Lung (tissue), 11 donors: ENCODE measurements at regions not wholly inside any gene's neighbourhood (a gene's known extent, or its start where the extent isn't known, plus 50 kb on each side); places are given as distances from the start of the nearest gene placed in this dataset.
"Not testable (repeated sequence)": the region's sequence is repeated elsewhere in the genome, so short reads cannot be mapped to it uniquely, and the experiment has no call there.

ENCODE experiments used
- ATAC-seq: fragments of 200-7000 bp; cut with Tn5 transposase; one replicate; pipeline ENCODE4 v1.9.1; 2020; ENCODE audit warnings: moderate number of reproducible peaks; ENCODE audit not compliant: insufficient read depth, low FRiP score
- DNase-seq, 3 donors: peaks; one replicate each; pipeline ENCODE4 v3.0.0-alpha.2; 2013 to 2017
- H3K27ac ChIP-seq, 2 donors: one replicate each; pipeline ENCODE4 v1.5.1; 2013; ENCODE audit warnings: mild to moderate bottlenecking in 2 of 2, moderate library complexity in 2 of 2, control low read depth in 1 of 2, inconsistent platforms in 1 of 2, low read depth in 1 of 2, low read length in 1 of 2
- H3K27me3 ChIP-seq, 3 donors: one replicate each; pipeline ENCODE4 v1.5.1; 2013; ENCODE audit warnings: low read length in 2 of 3; ENCODE audit not compliant: control insufficient read depth in 3 of 3, insufficient read depth in 3 of 3
- H3K36me3 ChIP-seq, 4 donors: one replicate each; pipeline ENCODE4 v1.5.1; 2013; ENCODE audit warnings: low read length in 4 of 4, mild to moderate bottlenecking in 1 of 4, moderate library complexity in 1 of 4; ENCODE audit not compliant: control insufficient read depth in 4 of 4, insufficient read depth in 4 of 4
- H3K4me1 ChIP-seq, 5 donors: one replicate each; pipeline ENCODE4 v1.5.1; 2013; ENCODE audit warnings: low read length in 5 of 5, mild to moderate bottlenecking in 2 of 5, moderate library complexity in 1 of 5; ENCODE audit not compliant: control insufficient read depth in 5 of 5, insufficient read depth in 5 of 5
- H3K4me3 ChIP-seq: one replicate; pipeline ENCODE4 v1.5.1; 2013; ENCODE audit warnings: mild to moderate bottlenecking, control low read depth, moderate library complexity
- H3K9ac ChIP-seq, 2 donors: one replicate each; pipeline ENCODE4 v1.5.1; 2013; ENCODE audit warnings: low read length in 2 of 2, control low read depth in 1 of 2; ENCODE audit not compliant: insufficient read depth in 1 of 2
- H3K9me3 ChIP-seq, 4 donors: one replicate each; pipeline ENCODE4 v1.5.1; 2013; ENCODE audit warnings: low read length in 3 of 4, mild to moderate bottlenecking in 1 of 4, moderate library complexity in 1 of 4; ENCODE audit not compliant: control insufficient read depth in 4 of 4, insufficient read depth in 3 of 4
- CTCF ChIP-seq: IDR thresholded peaks from 2 replicates; pipeline ENCODE4 v1.5.1; 2012; ENCODE audit warnings: mild to moderate bottlenecking; ENCODE audit errors: control extremely low read depth, extremely low read depth
- WGBS, 2 donors: extraction: QIAGEN DNeasy Blood & Tissue Kit; methylation state at CpG; one replicate each; pipeline ENCODE4 v1.1.7; 2013; 5-methylcytosine and 5-hydroxymethylcytosine counted together
- donor health status: control.
- donor health status: control.
- donor health status: Bipolar disorder and iron deficiency.
- donor health status: healthy.
- donor health status: DM: yes; HTN: yes; CAD: no.

- Histone ChIP-seq H3K9ac (no peak overlapping the region), H3K4me1 (no peaks in the 10 kb centered on the region), H3K4me3 (no peak overlapping the region), H3K36me3 (no peaks in the 10 kb centered on the region), H3K27ac (no peak overlapping the region), H3K27me3 (no peaks in the 10 kb centered on the region), H3K9me3 (peaks cover 0 to 5% (median 0%) of the 10 kb centered on the region in 4 donors)
- TF ChIP-seq CTCF: no peak
- WGBS, 2 donors: 90 to 96% methylated on average over 3 of the region's 3 CpGs
- DNase-seq: no peak
- ATAC-seq: no peak
These were observed 76.8 kb downstream of the GCNT4 start for GRCh38 chr5:74975582-74975981.

GRCh38 chr5:74974451-74975091 is 77.8 kb downstream of the GCNT4 start:
- H3K4me1 ChIP-seq: no peaks in the 10 kb centered on the region
- H3K27me3 ChIP-seq: no peaks in the 10 kb centered on the region
- peaks cover 0 to 5% (median 0%) of the 10 kb centered on the region in 4 donors for H3K9me3 ChIP-seq
- no peak overlapping the region for H3K4me3 ChIP-seq
- TF ChIP-seq CTCF: no peak
- H3K9ac ChIP-seq: no peak overlapping the region
- 44 to 52% methylated on average over 4 of the region's 4 CpGs for WGBS, 2 donors
- ATAC-seq (no peak), DNase-seq (no peak)
- H3K36me3 ChIP-seq: no peaks in the 10 kb centered on the region
- no peak overlapping the region for H3K27ac ChIP-seq

GRCh38 chr5:74973694-74974093 is 78.7 kb downstream of the GCNT4 start:
- peaks cover 0 to 5% (median 0%) of the 10 kb centered on the region in 4 donors for H3K9me3 ChIP-seq
- no peak for TF ChIP-seq CTCF
- no peak overlapping the region for H3K27ac ChIP-seq
- no peaks in the 10 kb centered on the region for H3K27me3 ChIP-seq
- no peak overlapping the region for H3K4me3 ChIP-seq
- WGBS, 2 donors: 87 to 89% methylated on average over 2 of the region's 2 CpGs
- no peak for DNase-seq
- ATAC-seq: no peak
- H3K4me1 ChIP-seq: no peaks in the 10 kb centered on the region
- H3K9ac ChIP-seq: no peak overlapping the region
- no peaks in the 10 kb centered on the region for H3K36me3 ChIP-seq

GRCh38 chr5:74971947-74972460 is 80.4 kb downstream of the GCNT4 start:
- ATAC-seq: no peak
- no peak for TF ChIP-seq CTCF
- WGBS, 2 donors: 93 to 95% methylated on average over 3 of the region's 3 CpGs

GRCh38 chr5:74970891-74971290 is 81.5 kb downstream of the GCNT4 start:
- H3K4me3 ChIP-seq, ATAC-seq, H3K27me3 ChIP-seq, H3K9ac ChIP-seq, H3K27ac ChIP-seq, H3K9me3 ChIP-seq, DNase-seq, H3K4me1 ChIP-seq, H3K36me3 ChIP-seq: not testable (repeated sequence)
- 86% methylated on average over 7 to 8 of the region's 8 CpGs for WGBS, 2 donors

More at GRCh38 chr5:74971947-74972460, 80.4 kb downstream of the GCNT4 start:
- no peaks in the 10 kb centered on the region for H3K27me3 ChIP-seq
- H3K36me3 ChIP-seq: no peaks in the 10 kb centered on the region
- peaks cover 0 to 5% (median 0%) of the 10 kb centered on the region in 4 donors for H3K9me3 ChIP-seq
- H3K9ac ChIP-seq: no peak overlapping the region
- no peak for DNase-seq
- H3K27ac ChIP-seq: no peak overlapping the region
- no peak overlapping the region for H3K4me3 ChIP-seq
- H3K4me1 ChIP-seq: no peaks in the 10 kb centered on the region
